ENCODE measurements at regions not wholly inside any gene's neighbourhood (a gene's known extent, or its start where the extent isn't known, plus 50 kb on each side); places are given as distances from the start of the nearest gene placed in this dataset.

DNA sequence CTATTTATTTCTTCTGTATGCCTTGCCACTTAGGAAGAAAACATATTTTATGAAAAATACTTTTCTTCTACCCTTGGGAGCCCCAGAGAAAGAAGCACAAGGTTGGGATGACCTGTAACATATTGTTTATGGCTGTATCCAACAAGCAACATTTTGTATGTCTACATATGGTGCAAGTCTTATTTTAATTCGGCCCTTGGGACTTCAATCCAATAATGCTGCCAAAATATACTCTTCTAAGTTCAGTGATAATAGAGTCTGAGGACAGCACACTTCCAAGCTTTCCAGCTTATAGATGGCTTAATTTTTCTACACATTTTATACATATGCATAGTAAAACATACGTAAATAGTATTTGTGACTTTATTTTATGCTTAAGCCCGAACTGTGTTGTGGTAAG, 318.5 kb upstream of the SEMA3A start:
- no peak overlapping the region for H3K27ac ChIP-seq
- DNase-seq (ENCODE audit: low read depth, low spot score): no peak

GRCh38 chr7:84512055-84512454, 317.5 kb upstream of the SEMA3A start:
- no peak overlapping the region for H3K27ac ChIP-seq
- no peak for DNase-seq (ENCODE audit: low read depth, low spot score)

DNA sequence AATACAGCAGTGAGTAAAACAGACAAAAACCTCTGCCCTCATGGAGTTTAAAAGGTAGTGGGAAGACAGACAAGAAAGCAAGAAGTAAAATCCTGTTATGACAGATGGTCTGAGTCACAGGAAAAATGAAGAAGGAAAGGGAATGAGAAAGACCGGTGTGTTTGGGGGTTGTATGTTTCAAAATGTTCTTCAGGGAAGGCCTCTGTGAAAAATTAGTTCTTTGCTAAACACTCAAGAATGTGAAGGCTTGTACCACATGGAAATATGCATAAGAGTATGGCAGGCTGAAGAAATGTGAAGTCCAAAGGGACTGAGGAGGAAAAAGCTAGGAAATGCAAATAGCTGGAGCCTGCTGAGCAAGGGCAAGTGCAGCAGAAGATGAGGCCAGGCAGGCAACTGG, 315.9 kb upstream of the SEMA3A start:
- DNase-seq (ENCODE audit: low read depth, low spot score): no peak
- no peak overlapping the region for H3K27ac ChIP-seq

DNA sequence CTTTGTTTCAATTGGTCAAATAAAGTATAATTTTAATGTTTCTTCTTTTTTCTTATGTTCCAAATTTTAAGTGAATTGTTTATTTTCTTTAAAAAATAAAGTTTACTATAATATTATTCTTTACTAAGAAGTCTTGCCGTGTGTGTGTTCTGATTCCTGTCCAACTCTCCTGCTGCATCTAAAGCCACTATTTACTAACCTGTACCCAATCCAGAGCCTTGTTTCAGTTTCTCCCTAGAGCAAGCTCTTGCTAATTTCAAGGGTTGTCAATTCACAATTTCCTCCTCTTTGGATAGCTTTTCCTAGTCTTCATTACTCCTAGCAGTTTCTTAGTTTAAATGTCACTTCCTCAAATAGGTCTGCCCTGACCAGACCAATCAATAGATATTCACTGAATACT, 314.9 kb upstream of the SEMA3A start:
- DNase-seq (ENCODE audit: low read depth, low spot score): no peak
- H3K27ac ChIP-seq: no peak overlapping the region

GRCh38 chr7:84508606-84509005, 314.0 kb upstream of the SEMA3A start:
- no peak overlapping the region for H3K27ac ChIP-seq
- DNase-seq (ENCODE audit: low read depth, low spot score): no peak

GRCh38 chr7:84507529-84507928, 312.9 kb upstream of the SEMA3A start:
- DNase-seq (ENCODE audit: low read depth, low spot score): no peak
- no peak overlapping the region for H3K27ac ChIP-seq

DNA sequence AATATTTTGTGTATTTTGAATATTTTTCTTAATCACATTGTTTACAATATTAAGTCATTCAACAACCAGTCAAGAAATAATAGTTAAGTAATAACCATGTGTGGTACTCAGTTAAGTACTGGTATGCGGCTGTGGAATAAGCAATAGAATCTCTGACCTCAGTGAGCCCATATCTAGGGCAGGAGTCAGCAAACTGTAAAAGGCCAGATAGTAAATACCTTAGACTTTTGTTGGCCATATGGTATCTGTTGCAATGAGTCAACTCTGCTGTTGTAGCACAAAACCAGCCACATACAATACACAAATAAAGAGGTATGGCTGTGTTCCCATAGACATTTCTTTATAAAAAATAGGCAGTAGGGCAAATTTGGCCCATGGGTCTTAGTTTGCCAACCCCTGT, 311.6 kb upstream of the SEMA3A start:
- no peak for DNase-seq (ENCODE audit: low read depth, low spot score)
- no peak overlapping the region for H3K27ac ChIP-seq

GRCh38 chr7:84502239-84502638, 307.6 kb upstream of the SEMA3A start:
- no peak for DNase-seq (ENCODE audit: low read depth, low spot score)
- no peak overlapping the region for H3K27ac ChIP-seq

GRCh38 chr7:84497873-84498272, 303.3 kb upstream of the SEMA3A start:
- no peak for DNase-seq (ENCODE audit: low read depth, low spot score)
- no peak overlapping the region for H3K27ac ChIP-seq

GRCh38 chr7:84495128-84495527, 300.5 kb upstream of the SEMA3A start:
- no peak for DNase-seq (ENCODE audit: low read depth, low spot score)
- H3K27ac ChIP-seq: no peak overlapping the region

DNA sequence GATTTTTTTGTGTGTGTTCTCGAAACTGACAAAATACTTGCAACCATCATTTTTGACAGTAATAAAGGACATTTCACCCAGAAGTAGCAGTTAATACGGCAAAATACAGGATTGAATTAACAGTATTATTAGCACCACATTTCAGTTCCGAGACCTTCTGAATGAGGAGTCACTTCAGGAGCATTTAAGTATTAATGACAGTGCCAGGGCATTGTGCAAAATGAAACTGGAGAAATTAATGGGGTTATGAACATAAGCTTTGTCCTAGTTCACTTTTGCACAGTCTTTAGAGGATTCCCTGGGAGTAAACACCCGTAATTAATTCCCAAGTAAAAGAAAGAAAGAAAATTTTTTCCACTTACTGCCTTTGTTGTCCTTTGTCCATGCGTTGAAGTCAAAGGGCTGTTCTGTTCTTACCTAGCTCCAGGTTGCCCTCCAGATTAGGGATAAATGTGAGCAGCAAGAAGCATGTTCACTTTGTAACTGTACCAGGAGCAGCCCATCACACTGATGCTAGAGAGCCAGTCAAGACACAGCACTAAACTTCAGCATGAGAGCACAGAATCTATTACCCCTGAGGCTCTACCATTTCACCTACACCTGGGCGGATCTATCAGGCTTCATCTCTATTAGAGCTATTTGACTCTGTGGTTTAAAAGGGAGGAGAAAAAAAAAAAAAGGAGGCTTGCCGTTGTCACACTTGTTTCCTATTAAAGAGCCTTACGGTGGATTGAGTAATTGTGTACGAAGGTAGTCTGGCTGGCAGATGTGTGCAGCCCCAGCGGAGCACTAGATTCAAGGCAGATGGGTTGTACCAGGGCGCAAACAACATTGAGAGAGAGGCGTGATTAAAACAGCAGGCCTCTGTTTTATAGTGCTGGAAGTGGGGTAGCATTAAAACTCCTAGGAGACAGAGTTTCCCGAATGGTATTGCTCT, 297.8 kb upstream of the SEMA3A start:
- no peak overlapping the region for H3K27ac ChIP-seq
- no peak for DNase-seq (ENCODE audit: low read depth, low spot score)

DNA sequence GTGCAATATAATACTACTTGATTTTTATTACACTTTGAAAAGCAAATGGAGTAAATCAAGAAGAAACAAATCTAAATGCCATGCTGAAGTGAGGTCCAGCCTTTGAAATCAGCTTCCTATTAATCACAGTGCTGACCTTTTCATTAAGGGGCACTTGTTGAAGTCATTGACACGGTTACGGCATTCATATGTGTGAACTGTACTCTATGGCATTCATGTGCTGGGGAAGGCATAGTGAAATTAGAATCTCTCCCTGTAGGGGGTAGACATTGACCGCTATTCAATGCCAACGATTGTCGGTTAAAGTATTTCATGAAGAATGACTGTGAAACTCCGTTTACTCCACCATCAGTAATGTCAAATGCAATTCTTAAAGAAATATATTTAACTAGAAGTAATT, 296.1 kb upstream of the SEMA3A start:
- DNase-seq (ENCODE audit: low read depth, low spot score): no peak
- H3K27ac ChIP-seq: no peak overlapping the region

GRCh38 chr7:84484502-84485079, 290.0 kb upstream of the SEMA3A start:
- DNase-seq (ENCODE audit: low read depth, low spot score): peak; percentile 24
- no peak overlapping the region for H3K27ac ChIP-seq

- no peak overlapping the region for H3K27ac ChIP-seq
- no peak for DNase-seq (ENCODE audit: low read depth, low spot score)
Observed at GRCh38 chr7:84482476-84482875, 287.9 kb upstream of the SEMA3A start.

GRCh38 chr7:84479059-84479458, 284.5 kb upstream of the SEMA3A start:
- no peak for DNase-seq (ENCODE audit: low read depth, low spot score)
- no peak overlapping the region for H3K27ac ChIP-seq

- H3K27ac ChIP-seq: peak overlapping the region; percentile 30
- DNase-seq (ENCODE audit: low read depth, low spot score): peak; percentile 16
Observed at GRCh38 chr7:84477786-84478478, 283.3 kb upstream of the SEMA3A start.

GRCh38 chr7:84474436-84474835, 279.8 kb upstream of the SEMA3A start:
- H3K27ac ChIP-seq: no peak overlapping the region
- DNase-seq (ENCODE audit: low read depth, low spot score): no peak

DNA sequence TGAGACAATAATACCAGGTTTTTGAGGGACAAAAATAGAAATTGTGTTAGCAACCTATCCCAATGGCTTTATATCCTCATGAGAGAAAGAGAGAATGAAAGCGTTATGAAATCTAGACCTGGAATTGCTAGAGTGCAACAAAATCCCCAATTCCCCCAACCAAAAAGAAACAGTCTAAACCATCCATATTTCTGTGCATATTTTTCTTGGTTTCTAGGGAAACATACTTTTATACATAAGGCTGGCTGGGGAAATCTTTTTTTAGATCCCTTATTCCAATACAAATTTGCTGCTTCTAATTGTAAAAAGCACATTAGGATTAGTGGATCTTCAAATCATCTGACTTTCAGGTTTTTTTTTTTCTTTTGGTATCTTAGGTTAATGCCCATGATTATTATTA, 277.0 kb upstream of the SEMA3A start:
- DNase-seq (ENCODE audit: low read depth, low spot score): no peak
- H3K27ac ChIP-seq: no peak overlapping the region

- H3K27ac ChIP-seq: no peak overlapping the region
- DNase-seq (ENCODE audit: low read depth, low spot score): no peak
Observed at GRCh38 chr7:84469034-84469433, 274.4 kb upstream of the SEMA3A start.

DNA sequence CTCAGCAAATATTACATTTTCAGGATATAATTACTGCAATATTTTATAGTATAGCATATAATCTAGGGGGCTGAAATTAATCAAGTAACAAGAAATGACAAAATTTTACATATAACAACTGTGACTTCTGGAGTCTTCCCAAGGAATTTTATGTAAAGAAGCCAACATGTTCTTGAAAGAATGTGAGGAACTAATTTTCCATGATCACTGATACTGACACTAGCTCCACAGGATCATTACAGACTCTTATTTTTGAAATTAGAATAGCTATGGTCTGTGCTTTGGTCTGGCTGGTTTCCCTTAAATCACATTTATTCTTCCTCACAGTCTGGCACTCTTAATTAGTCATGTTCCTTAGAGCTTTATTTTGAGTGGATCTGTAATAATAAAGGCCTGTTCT, 267.7 kb upstream of the SEMA3A start:
- no peak overlapping the region for H3K27ac ChIP-seq
- no peak for DNase-seq (ENCODE audit: low read depth, low spot score)

GRCh38 chr7:84461093-84461492, 266.5 kb upstream of the SEMA3A start:
- no peak overlapping the region for H3K27ac ChIP-seq
- no peak for DNase-seq (ENCODE audit: low read depth, low spot score)
